ENCODE measurements at regions not wholly inside any gene's neighbourhood (a gene's known extent, or its start where the extent isn't known, plus 50 kb on each side); places are given as distances from the start of the nearest gene placed in this dataset.

DNA sequence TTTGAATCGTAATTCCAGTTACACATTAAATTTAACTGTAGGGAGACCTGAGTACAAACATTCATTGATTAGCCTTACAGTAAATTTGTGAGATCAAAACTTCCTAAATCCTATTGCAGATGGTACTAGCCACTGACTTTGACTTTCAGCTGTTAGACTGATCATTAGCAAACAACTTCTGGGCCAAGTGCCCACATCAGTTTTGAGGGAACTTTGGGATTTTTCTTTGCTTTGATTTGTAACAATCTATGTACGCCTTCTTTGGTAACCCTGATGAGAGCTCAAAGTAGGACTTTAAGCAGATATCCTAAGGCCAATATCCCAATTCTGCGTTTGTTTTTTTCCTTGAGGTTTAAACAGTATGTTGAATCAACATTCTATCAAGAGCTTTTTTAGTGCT lies 131.5 kb downstream of the DLEU7 start:
- Histone ChIP-seq H3K27ac (ENCODE audit: low read depth, low read length) (no peak overlapping the region), H3K27me3 (ENCODE audit: control insufficient read depth in 1 of 2, insufficient read depth in 2 of 2, low read length in 2 of 2) (no peaks in the 10 kb centered on the region), H3K9ac (ENCODE audit: low read length) (no peak overlapping the region), H3K36me3 (ENCODE audit: insufficient read depth, low read length) (no peaks in the 10 kb centered on the region), H3K4me1 (ENCODE audit: insufficient read depth, low read length) (no peaks in the 10 kb centered on the region), H3K4me3 (ENCODE audit: low read depth in 1 of 2, low read length in 2 of 2) (no peak overlapping the region), H3K9me3 (ENCODE audit: low read length) (no peaks in the 10 kb centered on the region)

DNA sequence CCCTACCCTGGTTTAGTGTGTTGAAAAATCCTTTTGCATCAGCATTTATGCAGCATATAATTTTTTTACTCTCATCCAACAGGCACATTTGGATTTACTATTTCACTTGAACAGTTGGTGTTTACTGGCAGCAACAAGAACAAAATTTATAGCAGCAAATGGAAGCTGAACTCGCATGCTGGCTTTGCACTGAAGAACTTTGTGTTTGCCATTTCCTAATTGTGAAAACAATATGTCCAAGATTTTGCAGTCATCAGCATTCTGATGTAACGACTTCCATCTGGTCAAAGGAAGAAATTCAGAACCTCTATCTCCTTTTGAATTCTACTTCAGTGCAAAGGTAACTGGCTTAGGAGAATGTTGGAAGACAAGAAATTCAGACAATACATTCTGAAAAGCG lies 131.0 kb downstream of the DLEU7 start:
- H3K9ac ChIP-seq (ENCODE audit: low read length), result no peak overlapping the region
- H3K27ac ChIP-seq (ENCODE audit: low read depth, low read length), result no peak overlapping the region
- no peak overlapping the region for H3K4me3 ChIP-seq (ENCODE audit: low read depth in 1 of 2, low read length in 2 of 2)
- H3K9me3 ChIP-seq (ENCODE audit: low read length), result no peaks in the 10 kb centered on the region
- no peaks in the 10 kb centered on the region for H3K36me3 ChIP-seq (ENCODE audit: insufficient read depth, low read length)
- no peaks in the 10 kb centered on the region for H3K27me3 ChIP-seq (ENCODE audit: control insufficient read depth in 1 of 2, insufficient read depth in 2 of 2, low read length in 2 of 2)
- H3K4me1 ChIP-seq (ENCODE audit: insufficient read depth, low read length), result no peaks in the 10 kb centered on the region

DNA sequence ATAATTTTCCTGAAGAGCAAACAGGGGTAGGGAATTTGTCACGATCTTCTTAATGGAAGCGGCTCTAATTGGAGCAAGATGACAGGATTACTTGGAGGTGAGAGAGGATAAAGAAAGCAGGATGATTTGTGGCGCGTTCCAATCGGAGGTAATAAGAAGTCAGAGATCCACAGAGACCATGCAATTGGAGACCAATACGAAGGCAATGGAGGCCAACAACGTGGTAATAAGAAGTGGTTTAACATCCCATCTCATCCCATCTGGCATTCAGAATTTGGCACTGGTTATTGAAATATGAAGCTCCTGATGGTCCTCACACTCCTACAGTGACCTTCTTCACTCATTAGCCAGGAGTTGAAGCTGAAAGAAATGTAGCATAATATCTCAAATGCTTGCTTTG lies 130.6 kb downstream of the DLEU7 start:
- H3K36me3 ChIP-seq (ENCODE audit: insufficient read depth, low read length), result no peaks in the 10 kb centered on the region
- no peak overlapping the region for H3K4me3 ChIP-seq (ENCODE audit: low read depth in 1 of 2, low read length in 2 of 2)
- no peaks in the 10 kb centered on the region for H3K4me1 ChIP-seq (ENCODE audit: insufficient read depth, low read length)
- H3K27me3 ChIP-seq (ENCODE audit: control insufficient read depth in 1 of 2, insufficient read depth in 2 of 2, low read length in 2 of 2), result no peaks in the 10 kb centered on the region
- no peak overlapping the region for H3K9ac ChIP-seq (ENCODE audit: low read length)
- H3K27ac ChIP-seq (ENCODE audit: low read depth, low read length), result no peak overlapping the region
- H3K9me3 ChIP-seq (ENCODE audit: low read length), result no peaks in the 10 kb centered on the region

DNA sequence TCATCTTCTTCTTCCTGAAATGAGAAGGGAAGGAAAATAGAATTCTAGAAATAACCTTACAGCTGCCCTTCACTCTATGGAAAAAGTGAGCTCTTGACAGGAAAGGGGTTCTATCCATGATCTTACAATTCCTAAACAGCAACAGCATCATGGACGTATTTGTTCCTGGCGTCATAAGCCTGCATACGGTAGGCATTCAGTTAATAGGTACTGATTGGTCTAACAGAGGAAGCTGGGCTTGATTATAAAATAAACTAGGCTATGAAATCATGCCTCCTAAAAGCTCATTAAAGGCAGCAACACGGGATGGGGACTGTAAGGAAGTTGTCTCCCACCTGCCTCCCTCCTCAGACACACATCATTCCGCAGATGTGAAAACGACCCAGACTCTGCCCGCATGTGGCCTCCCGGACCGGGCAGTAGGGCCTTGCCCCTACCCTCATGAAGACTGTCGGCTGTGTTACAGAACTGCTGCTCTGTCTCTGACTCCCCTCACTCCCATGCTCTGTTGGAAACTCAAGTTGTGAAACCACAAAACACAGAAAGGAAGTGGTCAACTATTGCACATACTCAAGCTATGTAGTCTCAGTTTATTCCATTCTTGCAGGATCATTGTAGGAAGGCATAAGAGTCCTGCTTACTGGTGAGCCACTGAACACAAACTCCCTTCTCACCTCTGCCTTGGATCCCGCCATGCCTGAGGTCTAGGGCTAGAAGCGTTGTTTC lies 129.8 kb downstream of the DLEU7 start:
- no peaks in the 10 kb centered on the region for H3K9me3 ChIP-seq (ENCODE audit: low read length)
- no peaks in the 10 kb centered on the region for H3K27me3 ChIP-seq (ENCODE audit: control insufficient read depth in 1 of 2, insufficient read depth in 2 of 2, low read length in 2 of 2)
- no peak overlapping the region for H3K9ac ChIP-seq (ENCODE audit: low read length)
- no peak overlapping the region for H3K4me3 ChIP-seq (ENCODE audit: low read depth in 1 of 2, low read length in 2 of 2)
- no peaks in the 10 kb centered on the region for H3K36me3 ChIP-seq (ENCODE audit: insufficient read depth, low read length)
- H3K27ac ChIP-seq (ENCODE audit: low read depth, low read length), result no peak overlapping the region
- H3K4me1 ChIP-seq (ENCODE audit: insufficient read depth, low read length), result no peaks in the 10 kb centered on the region

DNA sequence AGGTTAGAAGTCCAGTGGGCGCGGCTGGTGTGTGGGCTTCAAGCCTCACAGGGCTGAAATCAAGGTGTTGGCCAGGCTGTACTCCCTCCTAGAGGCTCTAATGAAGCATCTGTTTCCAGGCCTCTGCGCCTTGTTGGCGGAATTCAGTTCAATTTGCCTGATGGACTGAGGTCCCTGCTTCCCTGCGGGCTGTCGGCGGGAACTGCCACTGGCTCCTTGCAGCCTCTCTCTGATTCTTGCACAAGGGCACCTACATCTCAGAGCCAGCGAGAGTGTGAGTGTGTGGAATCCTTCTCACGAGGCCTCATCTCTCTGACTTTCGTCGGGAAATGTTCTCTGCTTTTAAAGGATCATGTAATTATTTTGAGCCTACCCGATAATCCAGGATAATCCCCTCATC lies 128.6 kb downstream of the DLEU7 start:
- Histone ChIP-seq H3K27ac (ENCODE audit: low read depth, low read length) (no peak overlapping the region), H3K9ac (ENCODE audit: low read length) (no peak overlapping the region), H3K27me3 (ENCODE audit: control insufficient read depth in 1 of 2, insufficient read depth in 2 of 2, low read length in 2 of 2) (no peaks in the 10 kb centered on the region), H3K4me1 (ENCODE audit: insufficient read depth, low read length) (no peaks in the 10 kb centered on the region), H3K9me3 (ENCODE audit: low read length) (no peaks in the 10 kb centered on the region), H3K4me3 (ENCODE audit: low read depth in 1 of 2, low read length in 2 of 2) (no peak overlapping the region), H3K36me3 (ENCODE audit: insufficient read depth, low read length) (no peaks in the 10 kb centered on the region)

DNA sequence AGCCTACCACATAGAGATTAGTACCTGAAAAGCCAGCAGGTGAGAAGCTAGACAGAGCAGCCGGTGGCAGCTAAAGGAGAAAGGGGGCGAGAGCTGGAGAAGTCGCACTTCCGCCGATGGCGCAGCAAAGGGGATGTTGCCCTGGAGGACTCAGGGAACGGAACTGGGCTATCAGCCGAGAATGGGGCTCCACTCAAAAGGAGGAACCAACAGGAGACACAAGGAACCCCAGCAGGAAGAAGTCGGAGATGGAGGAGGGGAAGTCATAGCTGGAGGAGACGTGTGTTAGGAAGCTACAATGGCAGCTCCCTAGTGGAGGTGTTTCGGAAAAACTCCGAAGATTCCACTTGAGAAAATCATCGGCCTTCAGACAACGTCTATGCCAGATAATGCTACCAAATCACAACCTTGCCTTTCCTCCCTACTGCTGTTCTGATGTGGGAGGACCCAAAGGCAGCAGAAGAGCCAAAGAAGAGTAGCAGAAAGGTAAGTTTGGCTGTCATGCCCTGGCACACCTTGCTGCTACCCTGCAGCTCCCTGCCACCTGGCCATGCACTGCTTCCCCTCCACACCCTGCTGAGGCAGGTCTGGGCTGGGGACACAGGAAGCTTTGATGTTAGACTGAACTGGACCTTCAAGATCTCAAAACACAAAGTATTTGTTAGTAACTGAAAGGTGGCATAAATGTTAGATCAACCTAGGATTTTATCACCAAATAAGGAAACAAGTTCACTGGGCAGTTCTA lies 127.9 kb downstream of the DLEU7 start:
- Histone ChIP-seq H3K27ac (ENCODE audit: low read depth, low read length) (no peak overlapping the region), H3K4me3 (ENCODE audit: low read depth in 1 of 2, low read length in 2 of 2) (no peak overlapping the region)

DNA sequence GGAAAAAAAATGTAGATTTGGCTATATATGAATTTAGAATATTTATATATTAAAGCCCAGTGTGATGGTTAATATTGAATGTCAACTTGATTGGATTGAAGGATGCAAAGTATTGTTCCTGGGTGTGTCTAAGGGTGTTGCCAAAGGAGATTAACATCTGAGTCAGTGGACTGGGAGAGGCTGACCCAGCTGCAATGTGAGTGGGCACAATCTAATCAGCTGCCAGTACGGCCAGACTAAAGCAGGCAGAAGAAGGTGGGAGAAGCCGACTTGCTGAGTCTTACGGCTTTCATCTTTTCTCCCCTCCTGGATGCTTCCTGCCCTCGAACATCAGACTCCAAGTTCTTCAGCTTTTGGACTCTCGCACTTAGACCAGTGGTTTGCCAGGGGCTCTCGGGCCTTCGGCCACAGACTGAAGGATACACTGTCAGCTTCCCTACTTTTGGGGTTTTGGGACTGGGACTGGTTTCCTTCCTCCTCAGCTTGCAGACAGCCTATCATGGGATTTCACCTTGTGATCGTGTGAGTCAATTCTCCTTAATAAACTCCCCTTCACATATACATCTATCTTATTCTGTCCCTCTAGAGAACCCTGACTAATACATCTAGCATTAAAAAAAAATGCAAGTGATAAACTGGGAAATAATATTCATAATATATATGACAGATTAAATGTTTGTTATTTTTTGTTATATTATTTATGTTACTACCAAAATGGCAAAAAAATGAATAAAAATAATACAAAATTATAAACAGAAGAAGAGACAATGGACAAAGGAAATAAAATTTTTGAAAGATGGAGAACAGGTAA lies 122.4 kb downstream of the DLEU7 start:
- no peaks in the 10 kb centered on the region for H3K4me1 ChIP-seq (ENCODE audit: insufficient read depth, low read length)
- no peak overlapping the region for H3K27ac ChIP-seq (ENCODE audit: low read depth, low read length)
- H3K9ac ChIP-seq (ENCODE audit: low read length), result no peak overlapping the region
- no peak overlapping the region for H3K4me3 ChIP-seq (ENCODE audit: low read depth in 1 of 2, low read length in 2 of 2)
- H3K27me3 ChIP-seq (ENCODE audit: control insufficient read depth in 1 of 2, insufficient read depth in 2 of 2, low read length in 2 of 2), result no peaks in the 10 kb centered on the region
- H3K36me3 ChIP-seq (ENCODE audit: insufficient read depth, low read length), result no peaks in the 10 kb centered on the region
- H3K9me3 ChIP-seq (ENCODE audit: low read length), result no peaks in the 10 kb centered on the region

More for the DNA sequence above, 127.9 kb downstream of the DLEU7 start:
- H3K9me3 ChIP-seq (ENCODE audit: low read length), result no peaks in the 10 kb centered on the region
- no peaks in the 10 kb centered on the region for H3K4me1 ChIP-seq (ENCODE audit: insufficient read depth, low read length)
- no peak overlapping the region for H3K9ac ChIP-seq (ENCODE audit: low read length)
- no peaks in the 10 kb centered on the region for H3K36me3 ChIP-seq (ENCODE audit: insufficient read depth, low read length)
- no peaks in the 10 kb centered on the region for H3K27me3 ChIP-seq (ENCODE audit: control insufficient read depth in 1 of 2, insufficient read depth in 2 of 2, low read length in 2 of 2)

DNA sequence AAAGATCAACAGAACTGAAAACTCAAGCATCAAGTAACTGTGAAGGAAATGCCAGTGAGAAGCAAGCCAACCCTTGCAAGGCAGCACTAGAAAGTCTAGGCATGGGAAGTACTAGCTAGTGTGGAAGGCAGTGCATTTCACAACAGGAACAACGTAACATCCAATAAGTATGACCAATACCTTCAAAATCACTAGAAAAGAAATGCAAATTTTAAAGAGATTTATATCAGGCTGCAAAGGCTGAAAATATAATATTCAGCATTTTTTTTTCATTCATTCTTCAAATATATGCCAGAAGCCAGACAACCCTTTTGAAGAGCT lies 121.9 kb downstream of the DLEU7 start:
- H3K9ac ChIP-seq (ENCODE audit: low read length), result no peak overlapping the region
- no peaks in the 10 kb centered on the region for H3K27me3 ChIP-seq (ENCODE audit: control insufficient read depth in 1 of 2, insufficient read depth in 2 of 2, low read length in 2 of 2)
- no peak overlapping the region for H3K4me3 ChIP-seq (ENCODE audit: low read depth in 1 of 2, low read length in 2 of 2)
- H3K27ac ChIP-seq (ENCODE audit: low read depth, low read length), result no peak overlapping the region
- no peaks in the 10 kb centered on the region for H3K9me3 ChIP-seq (ENCODE audit: low read length)
- no peaks in the 10 kb centered on the region for H3K4me1 ChIP-seq (ENCODE audit: insufficient read depth, low read length)
- H3K36me3 ChIP-seq (ENCODE audit: insufficient read depth, low read length), result no peaks in the 10 kb centered on the region

DNA sequence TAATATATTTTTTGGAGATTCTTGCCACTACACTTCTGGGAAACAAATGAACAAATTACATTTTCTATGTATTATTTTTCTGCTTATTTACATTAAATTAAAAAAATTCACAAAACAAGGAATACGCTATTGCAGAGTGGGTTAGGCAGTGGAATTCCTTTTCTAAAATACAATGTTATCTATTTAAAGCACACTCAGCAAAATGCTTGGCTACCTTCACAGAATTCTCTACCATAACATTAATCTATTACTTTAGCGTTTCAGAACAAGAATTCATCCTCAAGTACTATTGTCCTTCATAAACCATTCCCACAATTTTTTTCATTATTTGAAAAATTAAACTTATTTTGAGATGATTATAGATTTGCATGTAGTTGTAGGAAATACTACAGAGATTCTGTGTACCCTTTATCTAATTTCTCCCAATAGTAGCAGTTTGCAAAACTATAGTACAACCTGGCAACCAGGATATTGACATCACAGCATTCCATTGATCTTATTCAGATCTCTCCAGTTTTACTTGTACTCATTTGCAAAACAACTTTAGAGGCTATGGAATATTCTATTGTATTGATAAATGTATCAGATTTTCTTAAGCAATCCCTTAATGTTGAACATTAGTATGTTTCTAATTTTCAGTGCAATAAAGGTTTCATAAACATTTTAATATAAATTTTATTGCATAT lies 120.9 kb downstream of the DLEU7 start:
- H3K36me3 ChIP-seq (ENCODE audit: insufficient read depth, low read length), result no peaks in the 10 kb centered on the region
- no peak overlapping the region for H3K9ac ChIP-seq (ENCODE audit: low read length)
- H3K9me3 ChIP-seq (ENCODE audit: low read length), result no peaks in the 10 kb centered on the region
- no peak overlapping the region for H3K27ac ChIP-seq (ENCODE audit: low read depth, low read length)
- no peak overlapping the region for H3K4me3 ChIP-seq (ENCODE audit: low read depth in 1 of 2, low read length in 2 of 2)
- no peaks in the 10 kb centered on the region for H3K4me1 ChIP-seq (ENCODE audit: insufficient read depth, low read length)
- H3K27me3 ChIP-seq (ENCODE audit: control insufficient read depth in 1 of 2, insufficient read depth in 2 of 2, low read length in 2 of 2), result no peaks in the 10 kb centered on the region

DNA sequence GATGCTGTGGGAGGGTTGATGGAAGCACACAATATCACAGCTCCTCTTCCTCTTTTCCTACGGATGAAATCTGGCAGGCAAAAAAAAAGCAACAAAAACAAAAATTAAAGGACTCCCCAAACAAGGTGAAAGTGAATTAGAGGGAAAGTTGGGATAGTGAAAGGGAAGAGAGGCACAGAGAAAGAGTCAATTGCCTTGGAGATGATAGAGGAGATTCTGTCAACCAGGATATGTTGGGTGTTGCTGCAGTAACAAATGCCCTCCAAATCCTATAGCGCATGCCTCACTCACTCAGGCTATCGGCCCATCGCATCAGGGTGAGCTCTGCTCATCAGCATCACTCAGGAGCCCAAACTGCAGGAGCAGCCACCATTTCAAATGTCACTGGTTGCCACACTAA lies 119.1 kb downstream of the DLEU7 start:
- H3K4me1 ChIP-seq (ENCODE audit: insufficient read depth, low read length), result no peaks in the 10 kb centered on the region
- H3K27me3 ChIP-seq (ENCODE audit: control insufficient read depth in 1 of 2, insufficient read depth in 2 of 2, low read length in 2 of 2), result no peaks in the 10 kb centered on the region
- no peaks in the 10 kb centered on the region for H3K9me3 ChIP-seq (ENCODE audit: low read length)
- no peak overlapping the region for H3K27ac ChIP-seq (ENCODE audit: low read depth, low read length)
- H3K9ac ChIP-seq (ENCODE audit: low read length), result no peak overlapping the region
- H3K4me3 ChIP-seq (ENCODE audit: low read depth in 1 of 2, low read length in 2 of 2), result no peak overlapping the region
- no peaks in the 10 kb centered on the region for H3K36me3 ChIP-seq (ENCODE audit: insufficient read depth, low read length)

DNA sequence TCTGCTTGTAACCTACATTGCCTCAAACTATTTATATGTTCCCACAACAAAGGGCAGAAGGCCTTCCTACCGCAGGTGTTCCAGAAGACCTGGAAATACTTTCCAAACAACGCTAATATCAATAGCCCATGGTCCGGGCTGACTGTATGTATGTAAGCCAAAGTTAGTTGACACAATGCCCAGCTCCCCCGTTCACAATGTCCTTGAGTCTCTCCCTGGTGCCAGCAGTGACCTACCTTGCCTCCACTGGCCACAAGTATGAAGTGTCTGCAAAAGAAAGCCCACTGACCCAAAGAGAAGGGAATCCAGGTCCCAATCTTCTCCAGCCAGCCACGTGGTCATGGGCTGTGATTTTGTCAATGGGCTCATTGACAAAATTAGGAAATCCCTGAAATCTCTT lies 118.6 kb downstream of the DLEU7 start:
- Histone ChIP-seq H3K36me3 (ENCODE audit: insufficient read depth, low read length) (no peaks in the 10 kb centered on the region), H3K9ac (ENCODE audit: low read length) (no peak overlapping the region), H3K27ac (ENCODE audit: low read depth, low read length) (no peak overlapping the region), H3K9me3 (ENCODE audit: low read length) (no peaks in the 10 kb centered on the region), H3K4me3 (ENCODE audit: low read depth in 1 of 2, low read length in 2 of 2) (no peak overlapping the region), H3K27me3 (ENCODE audit: control insufficient read depth in 1 of 2, insufficient read depth in 2 of 2, low read length in 2 of 2) (no peaks in the 10 kb centered on the region), H3K4me1 (ENCODE audit: insufficient read depth, low read length) (no peaks in the 10 kb centered on the region)

Measured in muscle layer of colon (tissue), 2 donors.